ENCODE measurements at regions not wholly inside any gene's neighbourhood (a gene's known extent, or its start where the extent isn't known, plus 50 kb on each side); places are given as distances from the start of the nearest gene placed in this dataset.

DNA sequence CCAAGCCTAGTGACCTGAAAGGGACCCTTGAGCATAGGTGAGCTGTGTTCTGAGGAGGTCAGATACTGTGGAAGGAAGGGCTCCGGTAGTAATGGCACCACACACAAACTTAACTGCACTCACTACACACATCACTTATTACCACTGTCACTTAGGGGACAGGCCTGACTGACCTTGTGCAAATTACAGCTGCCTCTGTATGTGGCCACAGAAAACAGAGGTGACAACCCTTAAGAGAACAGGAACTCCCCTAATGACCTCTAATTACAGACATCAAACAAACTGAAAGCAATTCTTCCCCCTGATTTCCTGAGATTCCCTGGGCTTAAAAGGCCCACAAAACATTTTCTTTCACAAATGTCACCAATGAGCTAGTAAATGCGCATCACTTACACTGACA, 360.6 kb downstream of the RND3 start:
- no peak overlapping the region for H3K14ac ChIP-seq (ENCODE audit: insufficient read depth, low read length)
- H3K27ac Mint-ChIP-seq, result peak overlapping the region in 2 of 3 experiments; percentile 41 to 67; a peak in 2 of 7 replicates

More for the DNA sequence above, 360.6 kb downstream of the RND3 start:
- WGBS (ENCODE audit: extremely low coverage, insufficient read length, low lambda C conversion rate), result no CpG with 5 or more reads among the region's 2 CpGs
- Mint-ChIP-seq H3K27me3 (ENCODE audit: low read depth) (no peaks in the 10 kb centered on the region; the same call in 1 of the 2 replicates), H3K4me1 (peaks cover 5 to 16% of the 10 kb centered on the region in 2 experiments), H3K4me3 (no peak overlapping the region), H3K36me3 (ENCODE audit: insufficient read depth in 1 of 3, low read depth in 3 of 3) (peaks cover 0 to 7% (median 0%) of the 10 kb centered on the region in 3 experiments; a peak in 3 of 7 replicates), H3K9me3 (peaks cover 0 to 6% of the 10 kb centered on the region in 2 experiments; a peak in 3 of 5 replicates)
- H2BK120ac ChIP-seq (ENCODE audit: low read depth, low read length, poor library complexity, severe bottlenecking), result no peak overlapping the region
- no peaks in the 10 kb centered on the region for H4K20me1 ChIP-seq (ENCODE audit: control insufficient read depth, insufficient read depth, insufficient read length)
- H3K4ac ChIP-seq (ENCODE audit: low read depth, low read length), result no peak overlapping the region
- no peak overlapping the region for H2BK15ac ChIP-seq (ENCODE audit: low read depth, low read length)
- H2AK5ac ChIP-seq (ENCODE audit: insufficient read length, low read length), result no peak overlapping the region
- no peaks in the 10 kb centered on the region for H3K23me2 ChIP-seq (ENCODE audit: insufficient read length, low read depth, low read length, poor library complexity, severe bottlenecking)
- H3K56ac ChIP-seq (ENCODE audit: insufficient read length, low read depth, low read length), result no peak overlapping the region
- no peak overlapping the region for H3K9ac ChIP-seq (ENCODE audit: extremely low read depth, insufficient read length, low read length)
- H3K4me2 ChIP-seq (ENCODE audit: insufficient read depth, insufficient read length, low read length), result no peak overlapping the region
- H3K18ac ChIP-seq (ENCODE audit: insufficient read length, low read depth, low read length), result no peak overlapping the region
- TF ChIP-seq, protein P1, sequence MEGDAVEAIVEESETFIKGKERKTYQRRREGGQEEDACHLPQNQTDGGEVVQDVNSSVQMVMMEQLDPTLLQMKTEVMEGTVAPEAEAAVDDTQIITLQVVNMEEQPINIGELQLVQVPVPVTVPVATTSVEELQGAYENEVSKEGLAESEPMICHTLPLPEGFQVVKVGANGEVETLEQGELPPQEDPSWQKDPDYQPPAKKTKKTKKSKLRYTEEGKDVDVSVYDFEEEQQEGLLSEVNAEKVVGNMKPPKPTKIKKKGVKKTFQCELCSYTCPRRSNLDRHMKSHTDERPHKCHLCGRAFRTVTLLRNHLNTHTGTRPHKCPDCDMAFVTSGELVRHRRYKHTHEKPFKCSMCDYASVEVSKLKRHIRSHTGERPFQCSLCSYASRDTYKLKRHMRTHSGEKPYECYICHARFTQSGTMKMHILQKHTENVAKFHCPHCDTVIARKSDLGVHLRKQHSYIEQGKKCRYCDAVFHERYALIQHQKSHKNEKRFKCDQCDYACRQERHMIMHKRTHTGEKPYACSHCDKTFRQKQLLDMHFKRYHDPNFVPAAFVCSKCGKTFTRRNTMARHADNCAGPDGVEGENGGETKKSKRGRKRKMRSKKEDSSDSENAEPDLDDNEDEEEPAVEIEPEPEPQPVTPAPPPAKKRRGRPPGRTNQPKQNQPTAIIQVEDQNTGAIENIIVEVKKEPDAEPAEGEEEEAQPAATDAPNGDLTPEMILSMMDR (conservative IDR thresholded peaks at IDR 0.05), result no peak
- H3K27ac ChIP-seq (ENCODE audit: insufficient read length, low read depth, low read length), result no peak overlapping the region
- no peaks in the 10 kb centered on the region for H3K9me3 ChIP-seq (ENCODE audit: control insufficient read depth, low read depth, low read length)
- H2BK5ac ChIP-seq (ENCODE audit: insufficient read length, low read length), result no peak overlapping the region
- H4K8ac ChIP-seq (replicated peaks; ENCODE audit: insufficient read length, low read depth, low read length), result no peak overlapping the region
- no peak for DNase-seq
- no peak overlapping the region for H2BK12ac ChIP-seq (ENCODE audit: insufficient read length, low read depth, low read length)
- no peaks in the 10 kb centered on the region for H3K27me3 ChIP-seq (ENCODE audit: insufficient read depth, low read length)
- no peak overlapping the region for H4K91ac ChIP-seq (ENCODE audit: insufficient read length, low read depth, low read length)
- H3K79me1 ChIP-seq (ENCODE audit: insufficient read depth, low read depth, low read length, poor library complexity, severe bottlenecking), result no peaks in the 10 kb centered on the region
- H3K23ac ChIP-seq (ENCODE audit: insufficient read length, low read depth, low read length), result no peak overlapping the region
- no peak overlapping the region for H2AFZ ChIP-seq (ENCODE audit: low read length)
- H3K4me1 ChIP-seq (ENCODE audit: insufficient read depth, low read length), result no peaks in the 10 kb centered on the region
- no peak overlapping the region for H2BK20ac ChIP-seq (ENCODE audit: low read depth, low read length, poor library complexity, severe bottlenecking)
- no peak overlapping the region for H4K5ac ChIP-seq (ENCODE audit: insufficient read length, low read depth, low read length)
- H3K79me2 ChIP-seq (ENCODE audit: insufficient read depth, low read length), result no peaks in the 10 kb centered on the region
- no peak overlapping the region for H3T11ph ChIP-seq (ENCODE audit: low read length)
